ENCODE measurements at regions not wholly inside any gene's neighbourhood (a gene's known extent, or its start where the extent isn't known, plus 50 kb on each side); places are given as distances from the start of the nearest gene placed in this dataset.

DNA sequence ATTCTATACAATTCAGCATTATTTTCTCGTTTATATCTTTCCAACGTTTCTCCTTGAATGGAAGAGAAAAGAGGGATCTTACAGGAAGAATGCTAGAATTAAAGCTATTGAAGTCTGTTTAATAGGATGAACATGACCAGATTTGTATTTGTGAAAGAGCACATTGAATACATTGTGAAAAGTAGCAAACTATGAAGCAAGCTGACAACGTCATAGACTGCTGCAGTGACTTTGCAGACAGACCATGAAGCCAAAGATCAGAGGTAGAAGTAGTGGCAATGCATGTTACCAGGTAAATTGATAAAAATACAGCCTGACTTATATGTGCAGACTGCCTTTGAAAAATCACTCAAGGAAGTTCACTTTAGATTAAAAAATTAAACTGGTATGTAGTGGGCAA, 146.1 kb downstream of the RASSF9 start:
- Histone ChIP-seq H3K36me3 (ENCODE audit: control insufficient read depth, insufficient read depth, low read length) (no peaks in the 10 kb centered on the region), H3K9ac (ENCODE audit: insufficient read depth, low read length) (no peak overlapping the region), H3K27ac (ENCODE audit: insufficient read depth, low read length) (no peak overlapping the region), H2AFZ (ENCODE audit: low read length) (no peak overlapping the region), H3K4me3 (replicated peaks in 1 of 4; ENCODE audit: control extremely low read depth in 1 of 4, insufficient read depth in 1 of 4, low read depth in 3 of 4, low read length in 4 of 4) (no peak overlapping the region), H3K4me1 (ENCODE audit: control insufficient read depth, extremely low read depth, insufficient read depth, low read length) (no peaks in the 10 kb centered on the region), H3K79me2 (ENCODE audit: control insufficient read depth, insufficient read depth, low read length) (no peaks in the 10 kb centered on the region), H3K9me3 (ENCODE audit: control insufficient read depth, insufficient read depth, low read depth, low read length) (no peaks in the 10 kb centered on the region), H4K20me1 (ENCODE audit: control insufficient read depth, extremely low read depth, insufficient read depth, low read length) (no peaks in the 10 kb centered on the region), H3K4me2 (ENCODE audit: extremely low read depth, insufficient read depth, low read length) (no peak overlapping the region), H3K27me3 (ENCODE audit: control insufficient read depth, insufficient read depth, low read length) (no peaks in the 10 kb centered on the region)
- DNase-seq (ENCODE audit: low read depth in 2 of 2): no peak
- no peak for TF ChIP-seq EZH2 (IDR thresholded peaks at IDR 0.05; ENCODE audit: low read length, missing control alignments)

DNA sequence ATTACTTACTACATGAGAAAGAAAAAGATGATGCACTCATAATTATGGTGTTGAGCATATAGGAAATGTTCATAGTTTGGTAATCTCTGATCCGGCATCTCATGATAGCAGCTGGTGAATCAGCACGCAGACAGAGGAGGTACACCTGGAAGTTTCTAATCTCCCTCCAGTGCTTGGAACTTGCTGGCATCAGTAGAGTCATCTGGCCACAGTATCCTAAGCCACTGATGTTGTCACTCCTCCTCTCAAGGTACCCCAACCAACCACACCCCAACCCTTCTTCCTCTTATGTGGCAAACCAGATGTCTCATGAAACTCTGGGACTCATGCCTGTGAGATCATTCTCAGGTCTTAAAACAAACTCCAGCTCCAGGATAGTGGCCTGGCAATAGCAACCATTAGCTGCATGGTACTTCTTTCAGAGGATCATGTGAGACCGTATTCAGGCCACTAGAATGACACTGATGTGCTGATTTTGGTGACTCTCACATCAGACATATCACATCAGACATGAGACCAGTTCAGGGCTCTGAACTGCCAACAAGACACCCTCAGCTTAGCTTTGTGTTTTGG, 143.0 kb downstream of the RASSF9 start:
- Histone ChIP-seq H3K9ac (ENCODE audit: insufficient read depth, low read length) (no peak overlapping the region), H3K4me1 (ENCODE audit: control insufficient read depth, extremely low read depth, insufficient read depth, low read length) (no peaks in the 10 kb centered on the region), H3K27me3 (ENCODE audit: control insufficient read depth, insufficient read depth, low read length) (no peaks in the 10 kb centered on the region), H3K9me3 (ENCODE audit: control insufficient read depth, insufficient read depth, low read depth, low read length) (no peaks in the 10 kb centered on the region), H4K20me1 (ENCODE audit: control insufficient read depth, extremely low read depth, insufficient read depth, low read length) (no peaks in the 10 kb centered on the region), H3K4me3 (replicated peaks in 1 of 4; ENCODE audit: control extremely low read depth in 1 of 4, insufficient read depth in 1 of 4, low read depth in 3 of 4, low read length in 4 of 4) (no peak overlapping the region), H3K79me2 (ENCODE audit: control insufficient read depth, insufficient read depth, low read length) (no peaks in the 10 kb centered on the region), H3K27ac (ENCODE audit: insufficient read depth, low read length) (no peak overlapping the region), H2AFZ (ENCODE audit: low read length) (no peak overlapping the region), H3K36me3 (ENCODE audit: control insufficient read depth, insufficient read depth, low read length) (no peaks in the 10 kb centered on the region), H3K4me2 (ENCODE audit: extremely low read depth, insufficient read depth, low read length) (no peak overlapping the region)
- DNase-seq (ENCODE audit: low read depth in 2 of 2): no peak
- TF ChIP-seq, protein P1, sequence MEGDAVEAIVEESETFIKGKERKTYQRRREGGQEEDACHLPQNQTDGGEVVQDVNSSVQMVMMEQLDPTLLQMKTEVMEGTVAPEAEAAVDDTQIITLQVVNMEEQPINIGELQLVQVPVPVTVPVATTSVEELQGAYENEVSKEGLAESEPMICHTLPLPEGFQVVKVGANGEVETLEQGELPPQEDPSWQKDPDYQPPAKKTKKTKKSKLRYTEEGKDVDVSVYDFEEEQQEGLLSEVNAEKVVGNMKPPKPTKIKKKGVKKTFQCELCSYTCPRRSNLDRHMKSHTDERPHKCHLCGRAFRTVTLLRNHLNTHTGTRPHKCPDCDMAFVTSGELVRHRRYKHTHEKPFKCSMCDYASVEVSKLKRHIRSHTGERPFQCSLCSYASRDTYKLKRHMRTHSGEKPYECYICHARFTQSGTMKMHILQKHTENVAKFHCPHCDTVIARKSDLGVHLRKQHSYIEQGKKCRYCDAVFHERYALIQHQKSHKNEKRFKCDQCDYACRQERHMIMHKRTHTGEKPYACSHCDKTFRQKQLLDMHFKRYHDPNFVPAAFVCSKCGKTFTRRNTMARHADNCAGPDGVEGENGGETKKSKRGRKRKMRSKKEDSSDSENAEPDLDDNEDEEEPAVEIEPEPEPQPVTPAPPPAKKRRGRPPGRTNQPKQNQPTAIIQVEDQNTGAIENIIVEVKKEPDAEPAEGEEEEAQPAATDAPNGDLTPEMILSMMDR (conservative IDR thresholded peaks at IDR 0.05 in 1 of 2, IDR thresholded peaks at IDR 0.05 in 1 of 2; ENCODE audit: low read depth in 1 of 2, low read length in 2 of 2): no peak
- no peak for TF ChIP-seq EZH2 (IDR thresholded peaks at IDR 0.05; ENCODE audit: low read length, missing control alignments)

DNA sequence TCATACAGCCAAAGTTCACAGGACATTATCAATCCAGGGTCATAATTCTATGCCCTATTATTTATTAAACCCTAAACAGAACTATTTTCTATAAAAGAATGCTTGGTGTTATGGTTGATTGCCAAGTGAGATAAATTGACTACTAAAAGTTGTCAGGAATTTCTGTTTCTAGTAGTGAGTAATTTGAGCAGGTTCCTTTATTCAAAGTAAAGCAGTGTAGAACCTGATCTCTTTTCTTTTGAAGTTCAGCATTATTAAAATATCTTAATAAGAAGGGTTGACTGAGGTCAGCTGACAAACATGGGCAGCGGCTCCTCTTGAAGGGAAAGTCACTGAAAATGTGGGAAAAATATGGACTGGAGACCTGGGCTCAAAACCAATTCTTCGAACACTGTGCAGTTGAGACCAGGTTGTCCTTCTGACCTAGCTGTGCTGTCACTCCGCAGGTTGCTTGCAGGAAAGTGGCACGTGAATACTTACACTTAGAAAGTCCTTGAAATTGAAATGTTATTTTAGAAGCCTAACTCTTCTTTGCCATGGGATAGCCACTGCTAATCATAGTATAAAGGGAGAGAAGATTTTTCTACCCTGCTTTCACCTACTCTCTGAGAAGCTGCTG, 141.0 kb downstream of the RASSF9 start:
- TF ChIP-seq EZH2 (IDR thresholded peaks at IDR 0.05; ENCODE audit: low read length, missing control alignments): no peak
- TF ChIP-seq, protein P1 (conservative IDR thresholded peaks at IDR 0.05 in 1 of 2, IDR thresholded peaks at IDR 0.05 in 1 of 2; ENCODE audit: low read depth in 1 of 2, low read length in 2 of 2): no peak
- no peak overlapping the region for H3K9ac ChIP-seq (ENCODE audit: insufficient read depth, low read length)
- no peaks in the 10 kb centered on the region for H3K36me3 ChIP-seq (ENCODE audit: control insufficient read depth, insufficient read depth, low read length)
- H3K4me2 ChIP-seq (ENCODE audit: extremely low read depth, insufficient read depth, low read length): no peak overlapping the region
- no peaks in the 10 kb centered on the region for H3K9me3 ChIP-seq (ENCODE audit: control insufficient read depth, insufficient read depth, low read depth, low read length)
- no peak overlapping the region for H2AFZ ChIP-seq (ENCODE audit: low read length)
- no peaks in the 10 kb centered on the region for H3K79me2 ChIP-seq (ENCODE audit: control insufficient read depth, insufficient read depth, low read length)
- no peak overlapping the region for H3K27ac ChIP-seq (ENCODE audit: insufficient read depth, low read length)
- H3K4me1 ChIP-seq (ENCODE audit: control insufficient read depth, extremely low read depth, insufficient read depth, low read length): no peaks in the 10 kb centered on the region
- no peak overlapping the region for H3K4me3 ChIP-seq (replicated peaks in 1 of 4; ENCODE audit: control extremely low read depth in 1 of 4, insufficient read depth in 1 of 4, low read depth in 3 of 4, low read length in 4 of 4)
- no peaks in the 10 kb centered on the region for H4K20me1 ChIP-seq (ENCODE audit: control insufficient read depth, extremely low read depth, insufficient read depth, low read length)
- H3K27me3 ChIP-seq (ENCODE audit: control insufficient read depth, insufficient read depth, low read length): no peaks in the 10 kb centered on the region
- DNase-seq (ENCODE audit: low read depth in 2 of 2): no peak
